ENCODE measurements at regions not wholly inside any gene's neighbourhood (a gene's known extent, or its start where the extent isn't known, plus 50 kb on each side); places are given as distances from the start of the nearest gene placed in this dataset.
"Not testable (repeated sequence)": the region's sequence is repeated elsewhere in the genome, so short reads cannot be mapped to it uniquely, and the experiment has no call there.

DNA sequence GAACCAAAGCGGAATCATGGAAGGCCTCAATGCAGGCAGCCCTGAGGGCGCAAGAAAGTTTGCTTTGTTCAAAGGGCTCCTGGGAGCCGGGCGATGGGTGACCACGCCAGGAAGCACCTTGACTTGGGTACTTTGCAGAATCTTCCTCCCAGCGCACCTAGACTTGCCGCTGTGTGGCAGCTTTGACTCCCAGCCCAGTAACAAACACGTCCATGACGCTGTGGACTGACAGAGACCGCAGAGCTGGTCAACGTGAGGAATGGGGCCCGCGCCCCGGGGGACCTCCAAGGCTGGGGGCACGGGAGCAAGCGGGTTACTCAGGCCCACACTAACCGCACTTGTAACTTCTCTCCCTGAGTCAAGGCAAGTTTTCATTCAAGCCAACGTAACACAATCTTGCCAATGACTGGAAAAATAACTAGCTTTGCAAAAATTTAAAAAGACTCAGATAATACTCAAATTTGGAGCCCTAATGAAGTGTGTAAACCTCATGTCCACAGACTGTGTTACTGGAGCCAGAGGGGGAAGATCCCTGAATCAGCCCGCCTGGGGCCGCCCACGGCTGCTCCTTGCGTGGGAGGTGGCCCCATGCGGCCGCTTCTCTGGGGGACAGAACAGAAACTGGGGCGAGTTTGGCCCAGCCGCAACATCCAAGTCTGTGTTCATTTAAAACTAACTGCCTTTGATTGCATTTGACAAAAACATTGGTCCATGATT lies 130.8 kb downstream of the DNAJB6 start:
- DNase-seq = no peak

DNA sequence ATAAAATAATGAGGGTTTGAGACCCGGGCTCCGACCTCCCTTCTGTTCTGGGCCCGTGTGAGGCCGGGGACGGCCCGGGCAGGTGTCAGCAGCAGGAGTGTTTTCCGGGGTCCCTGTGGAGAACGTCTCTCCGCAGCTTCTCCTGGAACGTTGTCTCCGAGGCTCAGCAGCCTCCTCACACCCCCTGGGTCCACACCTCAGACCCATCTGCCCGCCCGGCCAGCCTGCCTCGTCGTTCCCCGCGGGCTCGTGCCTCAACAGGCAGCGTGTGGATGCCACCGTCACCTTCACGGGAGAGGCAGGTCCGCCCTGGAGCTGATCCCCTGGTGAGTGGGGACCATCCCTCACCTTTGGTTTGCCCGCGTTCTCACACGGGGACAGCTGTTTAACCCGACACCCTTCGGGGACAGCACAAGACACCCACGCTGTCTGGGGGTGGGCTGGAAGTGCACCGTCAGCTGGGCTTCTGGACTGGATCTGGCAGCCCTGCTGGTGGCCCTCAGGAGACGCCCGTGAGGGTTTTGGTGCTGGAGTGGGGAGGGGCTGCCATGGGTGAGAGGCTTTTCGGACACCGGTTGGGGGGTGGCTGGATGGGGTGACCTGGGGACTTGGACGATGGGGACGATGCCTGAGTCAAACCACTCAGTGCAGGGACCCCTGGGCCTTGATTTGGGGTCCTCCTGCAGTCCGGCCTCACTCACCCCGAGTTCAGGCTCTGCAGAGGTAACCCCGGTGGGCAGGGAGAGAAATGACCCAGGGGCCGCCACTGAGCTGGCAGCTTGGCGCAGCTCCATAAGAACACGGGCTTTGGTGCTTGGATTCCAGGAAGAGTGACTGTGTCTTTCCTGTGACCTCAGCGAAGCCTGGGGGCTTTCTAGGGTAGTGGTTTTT lies 131.7 kb downstream of the DNAJB6 start:
- DNase-seq = no peak

DNA sequence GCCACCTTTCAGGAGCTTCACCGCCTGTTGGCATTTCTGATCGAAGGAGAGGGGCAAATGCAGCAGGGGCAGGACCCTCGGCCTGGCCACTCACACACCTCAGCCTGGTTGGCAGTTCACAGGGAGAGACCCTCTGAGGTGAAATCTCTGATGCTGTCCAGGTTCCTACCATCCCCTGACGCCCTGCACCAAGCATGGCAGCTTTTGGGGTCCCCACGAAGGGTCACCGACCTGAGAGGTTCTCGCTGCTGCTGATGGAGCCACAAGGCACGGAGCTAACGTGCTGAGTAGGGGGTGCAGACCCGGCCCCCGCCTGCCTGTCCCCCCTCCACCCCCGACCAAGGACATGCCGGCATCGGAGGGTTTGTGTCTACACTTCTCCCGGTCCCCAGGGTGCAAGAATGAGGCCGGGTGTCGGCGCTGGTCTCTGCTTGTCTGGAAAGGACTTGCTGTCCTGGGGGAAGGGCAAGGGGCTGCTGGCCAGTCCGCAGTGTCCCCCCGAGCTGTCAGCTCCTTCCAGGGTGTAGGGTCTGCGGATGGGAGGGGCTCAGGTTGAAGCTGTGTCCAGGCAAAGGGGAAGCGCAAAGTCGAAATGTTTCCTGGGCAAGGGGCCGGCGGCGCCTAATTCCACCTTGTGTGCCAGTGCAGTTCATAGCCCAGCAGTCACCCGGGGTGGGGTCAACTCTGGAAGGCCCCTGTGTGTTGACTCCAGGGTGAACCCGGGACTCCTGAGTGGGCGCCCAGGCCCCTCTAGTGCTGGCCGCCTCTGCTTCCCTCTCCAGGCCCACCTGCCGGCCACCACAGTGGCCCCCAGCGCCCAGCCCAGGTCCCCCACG lies 132.6 kb downstream of the DNAJB6 start:
- no peak for DNase-seq

DNA sequence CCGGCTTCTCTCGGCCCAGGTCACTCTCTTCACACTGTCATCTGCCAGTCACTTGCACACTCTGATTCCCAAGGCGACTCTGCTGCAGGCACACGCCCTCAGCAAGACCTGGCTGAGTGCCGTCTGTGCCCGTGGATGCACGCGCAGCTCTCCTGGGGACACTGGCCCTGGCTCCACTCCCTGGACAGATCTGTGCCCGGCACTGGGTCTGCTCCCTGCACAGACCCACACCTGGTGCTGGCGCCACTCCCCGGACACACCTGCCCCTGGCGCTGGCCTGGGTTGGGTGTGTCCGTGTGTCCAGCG lies 133.2 kb downstream of the DNAJB6 start:
- DNase-seq = no peak

DNA sequence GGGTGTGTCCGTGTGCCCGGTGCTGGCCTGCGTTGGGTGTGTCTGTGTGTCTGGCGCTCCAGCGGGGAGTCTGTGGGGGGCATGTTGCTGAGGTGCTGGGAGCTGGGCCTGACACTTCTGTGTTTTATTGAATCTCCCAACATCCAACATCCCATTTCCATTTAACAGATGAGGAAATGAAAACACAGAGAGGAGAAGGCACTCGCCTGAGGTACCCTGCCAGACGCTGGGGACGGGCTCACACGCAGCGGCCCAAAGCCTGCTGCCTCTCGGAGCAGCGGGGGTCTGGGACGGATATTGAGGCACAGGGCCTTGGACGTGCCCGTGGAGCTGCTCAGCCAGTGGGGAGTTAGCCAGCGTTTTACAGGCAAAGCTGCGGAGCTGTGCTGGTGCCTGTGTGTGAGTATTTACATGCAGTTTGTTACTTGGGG lies 133.9 kb downstream of the DNAJB6 start:
- DNase-seq = no peak

DNA sequence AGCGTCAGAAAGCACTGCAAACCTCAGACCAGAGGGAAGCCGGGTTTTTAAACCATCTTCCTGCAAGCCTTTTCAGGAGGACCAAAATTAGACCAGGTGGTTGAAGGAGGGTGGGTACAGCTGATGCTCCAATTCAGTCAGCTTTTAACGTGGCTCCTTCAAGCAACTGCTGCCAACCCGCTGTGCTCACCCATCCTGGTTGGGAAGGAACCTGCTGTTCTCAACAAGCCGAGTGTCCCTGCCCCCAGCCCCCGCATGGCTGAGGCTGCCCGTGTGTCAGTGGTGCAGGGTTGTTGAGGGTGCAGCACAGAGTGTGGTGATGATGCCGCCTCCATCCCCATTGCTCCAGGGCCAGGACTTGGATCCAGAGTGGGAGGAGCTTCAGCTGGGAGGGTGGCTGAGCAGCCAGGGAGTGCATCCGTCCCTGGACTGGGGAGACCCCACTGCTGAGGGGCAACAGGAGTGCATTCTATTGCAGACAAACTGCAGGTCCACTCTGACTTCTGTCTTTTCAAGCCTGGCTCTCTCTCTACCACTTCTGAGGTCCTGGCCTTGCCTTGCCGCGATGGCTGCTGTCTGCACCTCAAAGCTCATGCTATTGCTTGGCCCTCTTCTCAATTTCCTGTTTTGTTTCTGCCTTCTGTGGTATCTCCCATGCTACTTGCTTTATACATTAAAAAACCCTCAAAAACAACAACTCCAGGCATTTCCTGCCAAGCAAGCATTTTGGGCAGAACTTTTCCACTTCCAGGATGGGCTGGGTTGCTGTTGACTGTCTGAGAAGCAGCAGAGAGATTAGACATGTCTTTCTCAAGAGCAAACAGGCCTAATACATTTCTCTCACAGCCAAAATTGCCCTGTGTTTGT lies 134.7 kb downstream of the DNAJB6 start:
- no peak for DNase-seq

DNA sequence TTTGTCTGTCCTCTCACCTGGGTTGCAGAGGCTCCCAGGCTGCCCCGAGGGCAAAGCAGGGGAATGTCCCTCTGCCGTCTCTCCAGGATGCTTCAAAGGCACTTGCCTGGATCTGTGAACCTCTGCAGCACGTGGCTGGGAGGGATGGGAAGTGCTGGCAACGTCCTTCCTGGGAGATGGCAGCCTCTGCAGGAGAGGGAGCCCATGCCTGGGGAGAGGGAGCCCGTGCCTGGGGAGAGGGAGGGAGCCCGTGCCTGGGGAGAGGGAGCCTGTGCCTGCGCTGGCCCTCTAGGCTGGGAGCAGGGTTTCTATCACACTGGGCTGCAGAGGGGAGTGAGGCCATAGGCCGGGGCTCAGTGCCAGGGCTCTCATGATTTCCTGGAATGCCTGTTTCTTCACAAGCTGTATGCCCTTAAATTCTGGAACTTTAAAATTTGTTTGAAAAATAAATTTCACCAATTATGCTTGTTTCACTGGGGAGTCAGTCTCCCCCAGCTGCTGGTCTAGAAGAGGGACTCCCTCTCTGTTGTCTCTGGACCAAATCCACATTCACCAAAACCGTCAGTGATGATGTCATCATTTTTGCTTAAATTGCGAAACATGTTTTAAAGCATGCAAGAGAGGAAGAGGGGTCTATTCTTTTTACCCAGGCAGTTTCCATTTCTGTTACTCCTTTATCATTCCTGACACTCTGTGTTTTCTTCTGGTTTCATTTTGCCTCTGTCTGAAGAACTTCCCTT lies 135.7 kb downstream of the DNAJB6 start:
- DNase-seq = no peak

DNA sequence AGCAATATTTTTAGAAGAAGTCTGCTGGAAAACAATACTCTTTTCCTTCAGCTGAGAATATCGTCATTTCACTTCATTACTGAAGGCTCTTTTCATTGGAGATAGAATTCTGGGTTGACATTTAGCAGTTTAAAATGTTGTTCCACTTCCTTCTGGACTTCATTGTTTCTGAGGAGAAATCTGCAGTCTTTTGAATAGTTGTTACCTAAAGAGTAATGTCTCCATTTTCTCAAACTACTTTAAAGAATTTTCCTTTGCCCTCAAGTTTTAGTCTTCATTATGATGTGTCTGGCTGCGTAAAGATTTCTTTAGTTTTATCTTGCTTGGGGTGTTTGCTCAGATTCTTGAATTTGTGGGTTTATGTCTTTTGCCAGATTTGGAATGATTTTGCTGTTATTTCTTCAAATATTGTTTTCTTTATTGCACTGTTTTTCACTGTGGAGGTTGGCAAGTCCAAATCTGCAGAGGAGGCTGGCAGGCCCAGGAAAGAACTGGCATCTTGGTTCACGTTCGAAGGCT lies 136.3 kb downstream of the DNAJB6 start:
- no peak for DNase-seq

DNA sequence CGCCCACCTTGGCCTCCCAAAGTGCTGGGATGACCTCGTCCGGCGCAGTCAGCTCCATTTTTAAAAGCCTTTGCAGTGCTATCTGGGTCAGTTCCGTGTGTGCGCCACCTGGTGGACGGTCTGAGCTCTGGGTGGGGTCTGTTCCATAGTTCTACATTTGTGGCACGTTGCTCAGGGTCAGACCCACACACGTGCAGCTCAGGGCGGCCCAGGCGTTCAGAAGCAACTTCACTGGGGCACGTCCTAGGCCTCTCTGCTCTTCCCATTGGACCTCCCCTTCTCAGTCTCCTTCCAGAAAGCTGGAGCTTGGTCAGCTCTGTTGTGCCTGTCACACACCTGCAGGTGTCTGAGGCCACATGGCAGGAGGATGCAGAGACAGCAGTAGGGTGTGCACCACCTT lies 137.9 kb downstream of the DNAJB6 start:
- DNase-seq = peak; percentile 14

DNA sequence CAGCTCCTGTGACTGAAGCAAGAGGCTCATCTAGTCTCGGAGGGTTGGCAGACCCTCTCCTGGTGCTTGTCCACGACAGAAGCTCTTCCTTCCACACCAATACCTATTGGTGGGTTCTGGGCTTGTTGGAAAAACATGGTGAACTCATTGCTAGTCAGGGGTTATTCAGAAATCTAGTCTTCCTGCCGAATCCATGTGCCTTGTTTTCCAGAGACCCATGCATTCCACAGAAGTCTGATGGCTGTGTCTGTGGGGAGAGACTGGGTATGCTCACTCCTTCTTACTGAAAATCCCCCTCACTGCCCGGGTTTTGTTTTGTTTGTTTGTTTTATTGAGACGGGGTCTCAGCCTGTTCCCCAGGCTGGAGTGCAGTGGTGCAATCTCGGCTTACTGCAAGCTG lies 138.3 kb downstream of the DNAJB6 start:
- DNase-seq = no peak

DNA sequence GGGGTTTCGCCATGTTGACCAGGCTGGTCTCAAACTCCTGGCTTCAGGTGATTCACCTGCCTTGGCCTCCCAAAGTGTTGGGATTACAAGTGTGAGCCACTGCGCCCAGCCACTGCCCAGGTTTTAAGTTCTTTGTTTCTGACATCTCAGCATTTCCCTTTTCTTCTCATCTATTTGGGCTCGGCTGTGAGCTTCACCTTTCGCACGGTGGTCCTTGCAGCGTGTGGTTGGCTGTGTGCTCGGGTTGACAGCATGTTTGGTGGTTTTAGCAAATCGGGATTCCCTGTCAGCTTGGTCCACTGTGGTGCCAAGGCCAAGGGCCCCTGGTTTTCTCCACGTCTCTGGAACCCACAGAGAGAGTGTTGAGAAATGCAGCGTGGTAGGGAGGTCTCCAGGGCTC lies 138.8 kb downstream of the DNAJB6 start:
- DNase-seq = no peak

DNA sequence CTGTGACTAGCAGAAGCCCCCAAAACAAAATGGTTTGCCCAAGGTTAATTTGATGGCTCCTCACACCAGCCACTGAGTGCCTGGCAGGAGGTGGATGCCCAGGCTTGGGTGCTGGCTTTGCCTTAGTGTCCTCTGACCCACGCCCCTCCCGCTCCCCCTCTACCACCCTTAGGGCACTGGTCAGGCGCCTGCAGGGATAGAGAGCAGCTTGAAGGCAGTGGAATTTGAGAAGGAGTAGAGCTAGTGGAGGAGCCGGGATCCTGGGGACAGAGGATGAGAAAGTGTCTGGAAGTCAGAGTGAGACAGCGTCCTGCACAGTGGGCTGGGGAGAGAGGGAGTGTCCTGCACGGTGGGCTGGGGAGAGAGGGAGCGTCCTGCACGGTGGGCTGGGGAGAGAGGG lies 139.4 kb downstream of the DNAJB6 start:
- no peak for DNase-seq

DNA sequence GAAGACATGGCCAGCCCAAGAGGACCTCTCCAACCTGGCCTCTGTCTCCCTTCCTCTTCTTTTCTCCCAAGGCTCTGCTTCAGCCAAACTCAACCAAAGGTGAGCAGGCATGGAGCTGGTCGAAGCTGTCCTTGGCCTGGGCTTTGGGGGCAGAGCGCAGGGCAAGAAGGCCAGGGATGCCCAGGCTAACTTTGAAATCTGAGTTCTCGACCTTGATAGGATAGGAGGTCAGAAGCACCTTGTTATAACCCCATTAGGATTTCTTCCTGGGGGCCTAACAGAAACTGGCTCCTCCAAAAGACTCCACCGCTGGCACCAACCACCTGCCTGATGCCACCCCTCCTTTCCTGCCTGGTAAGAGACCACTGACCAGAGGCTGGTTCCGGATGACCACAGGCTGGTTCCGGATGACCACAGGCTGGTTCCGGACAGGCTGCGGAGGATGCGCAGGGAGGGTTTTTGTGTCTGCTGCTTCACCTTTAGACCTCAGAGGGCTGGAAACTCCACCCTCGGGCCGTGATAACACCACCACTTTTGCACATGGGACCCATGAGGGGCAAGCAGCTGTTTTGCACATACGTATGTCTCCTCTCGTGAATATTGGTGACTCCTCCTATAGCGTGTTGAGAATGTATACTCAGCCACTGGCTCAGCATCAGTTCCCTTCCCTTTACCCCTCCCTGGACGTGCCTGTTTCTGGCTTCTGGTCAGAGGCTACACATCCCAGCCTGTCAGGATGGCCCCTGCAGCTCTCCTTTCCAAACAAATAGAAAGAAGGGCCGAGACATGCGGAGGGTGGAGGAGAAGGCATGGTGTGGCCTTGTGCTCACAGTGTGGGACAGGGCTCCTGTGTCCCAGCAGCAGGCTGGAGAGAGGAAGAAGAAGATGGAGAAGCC lies 140.1 kb downstream of the DNAJB6 start:
- no peak for DNase-seq

DNA sequence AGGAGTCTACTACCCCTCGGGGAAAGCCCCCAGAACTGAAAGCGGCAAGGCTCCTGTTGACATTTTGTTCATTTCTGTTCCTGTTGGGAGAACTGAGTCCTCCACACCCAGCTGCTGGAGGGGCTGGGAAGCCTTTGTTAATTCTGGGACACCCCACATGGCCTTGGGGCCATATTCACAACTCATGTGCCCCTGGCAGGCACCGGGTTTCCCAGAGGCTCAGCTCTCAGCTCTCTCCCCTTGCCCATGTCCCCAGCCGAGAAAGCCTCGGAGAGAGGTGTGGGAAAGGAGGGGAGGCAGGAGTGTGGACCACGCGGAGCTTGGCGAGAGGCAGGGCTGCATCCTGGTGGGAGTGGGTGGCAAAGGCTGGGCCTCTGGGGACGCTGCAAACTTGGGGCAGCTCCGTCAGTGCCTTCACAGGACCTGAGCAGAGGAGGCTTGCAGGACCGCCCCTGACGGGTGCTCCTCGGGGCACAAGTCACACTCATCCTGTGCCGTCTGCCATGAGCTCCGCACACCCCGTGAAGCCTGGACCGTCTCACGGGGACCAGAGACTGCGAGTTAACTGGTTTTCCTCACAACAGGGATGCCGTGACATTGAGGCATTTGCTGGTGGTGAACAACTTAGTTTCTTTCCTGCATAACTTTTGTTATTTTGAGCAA lies 140.9 kb downstream of the DNAJB6 start:
- DNase-seq = no peak

DNA sequence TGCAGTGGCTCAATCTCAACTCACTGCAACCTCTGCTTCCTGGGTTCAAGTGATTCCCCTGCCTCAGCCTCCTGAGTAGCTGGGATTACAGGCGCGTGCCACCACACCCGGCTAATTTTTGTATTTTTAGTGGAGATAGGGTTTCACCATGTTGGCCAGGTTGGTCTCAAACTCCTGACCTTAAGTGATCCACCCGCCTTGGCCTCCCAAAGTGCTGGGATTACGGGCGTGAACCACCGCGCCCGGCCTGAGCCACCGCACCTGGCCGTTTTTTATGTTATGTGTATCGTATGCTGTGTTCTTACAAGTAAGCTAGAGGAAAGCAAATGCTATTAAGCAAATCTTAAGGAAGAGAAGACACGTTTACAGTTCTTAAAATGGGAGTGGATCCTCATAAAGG lies 141.8 kb downstream of the DNAJB6 start:
- not testable (repeated sequence) for DNase-seq

DNA sequence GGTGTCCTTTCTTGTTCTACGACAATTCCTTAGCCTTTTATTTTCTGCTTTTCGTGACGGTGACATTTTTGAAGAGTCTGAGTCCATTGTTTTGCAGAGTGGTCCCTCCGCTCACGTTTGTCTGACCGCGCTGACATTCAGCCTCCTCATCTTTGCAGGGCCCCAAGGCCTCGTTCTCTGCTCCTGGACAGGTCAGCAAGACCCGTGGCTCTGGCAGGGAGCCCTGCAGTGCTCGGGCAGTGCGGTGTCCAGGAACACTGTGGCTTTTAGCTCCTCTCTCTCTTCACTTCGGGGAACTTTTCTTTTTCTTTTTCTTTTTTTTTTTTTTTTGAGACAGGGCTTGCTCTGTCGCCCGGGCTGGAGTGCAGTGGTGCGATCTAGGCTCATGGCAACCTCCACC lies 142.5 kb downstream of the DNAJB6 start:
- no peak for DNase-seq

DNA sequence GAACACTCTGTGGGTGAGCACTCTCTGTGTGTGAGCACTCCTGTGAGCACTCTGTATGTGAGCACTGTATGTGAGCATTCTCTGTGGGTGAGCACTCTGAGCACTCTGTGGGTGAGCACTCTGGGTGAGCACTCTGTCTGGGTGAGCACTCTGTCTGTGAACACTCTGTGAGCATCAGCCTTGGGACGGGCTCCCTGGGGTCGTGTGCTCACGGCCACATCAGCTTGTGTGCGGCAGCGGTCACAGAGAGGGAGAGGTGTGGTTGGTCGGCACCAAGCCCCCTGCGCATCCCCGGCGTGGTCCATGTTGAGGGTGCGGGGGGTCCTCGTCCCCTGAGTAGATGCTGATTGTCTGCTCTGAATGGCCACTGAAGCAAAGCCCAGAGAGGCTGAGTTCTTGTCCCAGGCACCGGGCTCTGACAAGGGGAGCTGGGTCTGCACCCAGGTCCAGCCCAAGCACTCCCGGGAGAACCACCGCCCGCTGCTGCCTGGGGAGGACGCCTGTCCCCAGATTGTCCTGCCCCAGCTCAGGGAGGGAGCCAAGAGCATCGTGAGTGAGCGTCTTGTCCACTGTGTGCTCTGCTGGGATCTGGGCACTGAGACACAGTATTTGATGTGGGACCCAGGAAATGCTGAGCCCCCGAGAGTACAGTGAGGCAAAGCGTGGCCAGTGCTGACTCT lies 143.7 kb downstream of the DNAJB6 start:
- DNase-seq = no peak

DNA sequence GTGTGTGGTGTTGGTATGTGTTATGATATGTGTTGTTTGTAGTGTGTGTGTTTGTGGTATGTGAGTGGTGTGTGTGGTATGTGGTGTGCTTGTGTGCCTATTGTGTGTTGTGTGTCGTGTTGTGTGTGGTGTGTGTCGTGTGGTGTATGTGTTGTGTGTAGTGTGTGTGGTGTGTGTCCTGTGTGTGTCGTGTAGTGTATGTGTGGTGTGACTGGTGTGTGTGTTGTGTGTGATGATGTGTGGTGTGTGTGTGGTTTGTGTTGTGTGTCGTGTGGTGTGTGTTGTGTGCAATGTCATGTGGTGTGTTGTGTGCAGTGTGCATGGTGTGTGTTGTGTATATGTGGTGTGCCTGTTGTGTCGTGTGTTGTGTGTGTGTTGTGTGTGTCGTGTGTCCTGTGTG lies 144.6 kb downstream of the DNAJB6 start:
- DNase-seq = no peak

DNA sequence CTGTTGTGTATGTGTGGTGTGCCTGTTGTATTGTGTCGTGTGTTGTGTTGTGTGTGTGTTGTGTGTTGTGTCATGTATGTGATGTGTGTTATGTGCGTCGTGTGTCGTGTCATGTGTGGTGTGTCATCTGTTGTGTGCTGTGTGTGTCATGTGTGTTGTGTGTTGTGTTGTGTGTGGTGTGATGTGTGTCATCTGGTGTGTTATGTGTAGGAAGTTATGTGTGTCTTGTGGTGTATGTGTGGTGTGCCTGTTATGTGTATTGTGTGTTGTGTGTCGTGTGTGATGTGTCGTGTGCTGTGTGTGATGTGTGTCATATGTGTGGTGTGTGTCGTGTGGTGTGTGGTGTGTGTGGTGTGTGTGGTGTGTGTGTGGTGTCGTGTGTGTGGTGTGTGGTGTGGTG lies 145.2 kb downstream of the DNAJB6 start:
- DNase-seq = no peak
